BE2C (cell line): ENCODE measurements at regions not wholly inside any gene's neighbourhood (a gene's known extent, or its start where the extent isn't known, plus 50 kb on each side); places are given as distances from the start of the nearest gene placed in this dataset.

Experiments used
- DNase-seq: peaks from one replicate; pipeline ENCODE4 v3.0.0-alpha.2; 2020
- H3K27me3 ChIP-seq: fragments of 250-450 bp; sonication (Bioruptor Pico); 2 replicates; pipeline ENCODE4 v1.5.1; 2020; ENCODE audit warnings: mild to moderate bottlenecking
- H3K36me3 ChIP-seq: fragments of 250-450 bp; sonication (Bioruptor Pico); 2 replicates; pipeline ENCODE4 v1.5.1; 2020; ENCODE audit warnings: mild to moderate bottlenecking
- H3K4me1 ChIP-seq: fragments of 250-450 bp; sonication (Bioruptor Pico); 2 replicates; pipeline ENCODE4 v1.5.1; 2020
- H3K4me3 ChIP-seq: 2 replicates; pipeline ENCODE4 v1.5.1; 2011; ENCODE audit warnings: low read depth, low read length
- H3K9me3 ChIP-seq: fragments of 250-450 bp; sonication (Bioruptor Pico); 2 replicates; pipeline ENCODE4 v1.5.1; 2020
- TF ChIP-seq, protein P1 (sequence below): IDR thresholded peaks from 2 replicates; pipeline ENCODE4 v1.5.1; 2012; ENCODE audit warnings: mild to moderate bottlenecking, low read depth, low read length

DNA sequence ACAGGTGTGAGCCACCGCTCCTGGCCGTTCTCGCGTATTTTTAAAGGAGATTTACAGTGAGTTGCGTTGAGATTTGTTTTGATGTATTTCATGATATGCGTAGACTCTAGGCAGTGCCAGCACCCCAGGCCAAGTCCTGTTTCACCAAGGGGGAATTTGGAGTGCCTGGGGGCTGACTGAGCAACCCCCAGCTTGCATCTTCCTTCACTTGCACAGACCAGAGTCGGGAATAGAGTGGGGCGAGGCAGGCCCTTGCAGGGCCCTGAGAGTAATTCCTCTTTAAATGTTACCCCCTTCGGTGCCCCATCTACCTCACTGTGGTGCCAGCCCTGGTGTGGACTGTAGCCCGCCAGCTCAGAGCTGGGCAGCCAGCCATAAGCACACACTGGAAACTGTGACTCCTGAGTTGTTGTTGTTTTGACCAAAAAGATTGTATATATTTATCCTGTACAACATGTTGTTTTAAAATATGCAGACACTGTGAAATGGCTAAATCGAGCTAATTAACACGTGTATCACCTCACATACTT, 269.5 kb downstream of the NPHP4 start:
- TF ChIP-seq, protein P1, sequence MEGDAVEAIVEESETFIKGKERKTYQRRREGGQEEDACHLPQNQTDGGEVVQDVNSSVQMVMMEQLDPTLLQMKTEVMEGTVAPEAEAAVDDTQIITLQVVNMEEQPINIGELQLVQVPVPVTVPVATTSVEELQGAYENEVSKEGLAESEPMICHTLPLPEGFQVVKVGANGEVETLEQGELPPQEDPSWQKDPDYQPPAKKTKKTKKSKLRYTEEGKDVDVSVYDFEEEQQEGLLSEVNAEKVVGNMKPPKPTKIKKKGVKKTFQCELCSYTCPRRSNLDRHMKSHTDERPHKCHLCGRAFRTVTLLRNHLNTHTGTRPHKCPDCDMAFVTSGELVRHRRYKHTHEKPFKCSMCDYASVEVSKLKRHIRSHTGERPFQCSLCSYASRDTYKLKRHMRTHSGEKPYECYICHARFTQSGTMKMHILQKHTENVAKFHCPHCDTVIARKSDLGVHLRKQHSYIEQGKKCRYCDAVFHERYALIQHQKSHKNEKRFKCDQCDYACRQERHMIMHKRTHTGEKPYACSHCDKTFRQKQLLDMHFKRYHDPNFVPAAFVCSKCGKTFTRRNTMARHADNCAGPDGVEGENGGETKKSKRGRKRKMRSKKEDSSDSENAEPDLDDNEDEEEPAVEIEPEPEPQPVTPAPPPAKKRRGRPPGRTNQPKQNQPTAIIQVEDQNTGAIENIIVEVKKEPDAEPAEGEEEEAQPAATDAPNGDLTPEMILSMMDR = no peak
- Histone ChIP-seq H3K9me3 (no peaks in the 10 kb centered on the region), H3K27me3 (no peaks in the 10 kb centered on the region), H3K4me1 (no peaks in the 10 kb centered on the region), H3K4me3 (no peak overlapping the region), H3K36me3 (no peaks in the 10 kb centered on the region)
- DNase-seq = no peak

DNA sequence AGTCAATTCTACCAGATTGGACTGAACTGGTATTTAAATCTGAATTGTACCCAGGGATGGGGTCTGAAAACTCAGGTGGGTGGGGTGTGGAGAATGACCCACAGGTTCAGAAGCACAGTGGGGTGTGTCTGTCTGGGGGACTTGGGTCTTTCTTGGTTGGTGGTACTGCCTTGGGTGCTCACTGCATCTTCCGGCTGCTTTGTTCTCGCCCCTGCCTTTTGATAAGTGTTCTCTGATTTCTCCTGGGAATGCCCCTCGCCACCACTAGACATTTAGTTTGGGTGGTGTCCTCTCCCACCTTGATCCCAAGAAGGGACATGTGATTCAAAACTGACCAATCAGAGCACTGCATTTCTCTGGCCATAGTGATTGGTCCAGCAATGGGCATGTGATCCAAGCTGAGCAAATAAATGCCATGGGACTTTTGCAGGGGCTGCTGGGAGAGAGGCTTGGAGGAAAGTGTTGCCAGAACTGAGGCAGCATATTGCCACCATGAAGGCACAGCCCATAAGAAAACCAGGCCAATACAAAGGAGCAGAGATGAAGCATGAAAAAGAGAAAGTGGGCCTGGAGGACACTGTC, 270.5 kb downstream of the NPHP4 start:
- no peak overlapping the region for H3K4me3 ChIP-seq

DNA sequence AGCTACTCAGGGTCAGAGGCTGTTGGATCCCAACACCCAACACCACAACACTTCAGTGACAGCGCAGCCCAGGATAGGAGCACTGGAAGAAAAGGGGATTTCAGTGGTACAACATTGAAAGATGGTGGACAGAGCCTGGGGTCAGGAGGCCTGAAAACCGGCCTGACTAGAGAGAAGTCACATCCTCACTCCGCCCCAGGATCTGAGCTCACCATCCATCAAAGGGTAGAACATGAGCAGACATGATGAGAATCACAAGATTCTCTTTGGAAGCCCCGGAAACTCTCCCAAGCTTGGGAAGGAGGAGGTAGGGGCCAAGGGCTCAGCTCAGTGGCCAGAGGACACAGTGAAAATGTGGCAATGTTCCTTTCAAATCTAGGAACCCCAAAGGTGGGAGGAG, 271.3 kb downstream of the NPHP4 start:
- TF ChIP-seq, protein P1 = no peak
- DNase-seq = no peak
- H3K36me3 ChIP-seq = no peaks in the 10 kb centered on the region
- no peaks in the 10 kb centered on the region for H3K27me3 ChIP-seq
- no peak overlapping the region for H3K4me3 ChIP-seq
- no peaks in the 10 kb centered on the region for H3K4me1 ChIP-seq
- H3K9me3 ChIP-seq = no peaks in the 10 kb centered on the region

More for the DNA sequence above, 270.5 kb downstream of the NPHP4 start:
- Histone ChIP-seq H3K27me3 (no peaks in the 10 kb centered on the region), H3K4me1 (no peaks in the 10 kb centered on the region), H3K36me3 (no peaks in the 10 kb centered on the region), H3K9me3 (no peaks in the 10 kb centered on the region)
- DNase-seq = no peak
- TF ChIP-seq, protein P1 = no peak

DNA sequence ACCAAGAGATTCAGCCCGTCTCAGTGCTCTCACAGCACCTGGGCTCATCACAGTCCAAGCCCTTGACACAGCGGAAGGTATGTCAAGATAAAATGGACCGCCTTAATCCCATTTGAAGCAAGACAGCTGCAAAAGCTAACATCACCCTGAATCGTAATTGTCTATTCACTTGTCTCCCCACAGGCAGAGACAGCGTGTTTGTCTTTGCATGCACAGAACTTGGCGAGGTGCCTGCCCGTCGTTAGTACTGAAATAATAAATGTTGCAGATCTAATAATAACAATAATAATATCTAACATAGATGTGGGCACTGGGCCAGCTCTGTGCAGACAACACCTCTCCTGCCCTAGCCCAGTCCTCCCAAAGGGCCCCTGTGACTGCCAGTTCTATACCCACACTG, 271.7 kb downstream of the NPHP4 start:
- Histone ChIP-seq H3K9me3 (no peaks in the 10 kb centered on the region), H3K36me3 (no peaks in the 10 kb centered on the region), H3K4me3 (no peak overlapping the region), H3K27me3 (no peaks in the 10 kb centered on the region), H3K4me1 (no peaks in the 10 kb centered on the region)
- TF ChIP-seq, protein P1 = no peak
- DNase-seq = no peak

DNA sequence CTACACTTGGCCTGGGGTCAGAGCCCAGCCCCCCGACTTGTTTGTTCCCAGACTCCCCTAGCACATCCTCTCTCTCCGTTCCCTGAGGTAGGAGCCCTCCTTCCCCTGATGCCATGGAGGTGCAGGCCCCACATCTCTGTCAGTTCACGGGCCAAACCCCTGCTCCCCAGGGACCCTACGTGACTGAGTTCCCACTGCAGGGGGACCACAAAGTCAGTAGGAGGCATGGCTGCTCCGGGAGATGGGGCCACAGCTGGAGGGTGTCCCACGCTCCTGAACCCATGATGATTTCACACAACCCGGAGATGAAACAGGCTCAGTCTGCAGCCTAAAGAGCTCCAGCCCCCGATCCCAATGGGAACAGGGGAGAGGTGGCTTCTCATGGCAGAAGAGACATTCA, 272.2 kb downstream of the NPHP4 start:
- Histone ChIP-seq H3K4me3 (no peak overlapping the region), H3K4me1 (no peaks in the 10 kb centered on the region), H3K27me3 (no peaks in the 10 kb centered on the region), H3K9me3 (no peaks in the 10 kb centered on the region), H3K36me3 (no peaks in the 10 kb centered on the region)
- TF ChIP-seq, protein P1 = no peak
- DNase-seq = no peak

DNA sequence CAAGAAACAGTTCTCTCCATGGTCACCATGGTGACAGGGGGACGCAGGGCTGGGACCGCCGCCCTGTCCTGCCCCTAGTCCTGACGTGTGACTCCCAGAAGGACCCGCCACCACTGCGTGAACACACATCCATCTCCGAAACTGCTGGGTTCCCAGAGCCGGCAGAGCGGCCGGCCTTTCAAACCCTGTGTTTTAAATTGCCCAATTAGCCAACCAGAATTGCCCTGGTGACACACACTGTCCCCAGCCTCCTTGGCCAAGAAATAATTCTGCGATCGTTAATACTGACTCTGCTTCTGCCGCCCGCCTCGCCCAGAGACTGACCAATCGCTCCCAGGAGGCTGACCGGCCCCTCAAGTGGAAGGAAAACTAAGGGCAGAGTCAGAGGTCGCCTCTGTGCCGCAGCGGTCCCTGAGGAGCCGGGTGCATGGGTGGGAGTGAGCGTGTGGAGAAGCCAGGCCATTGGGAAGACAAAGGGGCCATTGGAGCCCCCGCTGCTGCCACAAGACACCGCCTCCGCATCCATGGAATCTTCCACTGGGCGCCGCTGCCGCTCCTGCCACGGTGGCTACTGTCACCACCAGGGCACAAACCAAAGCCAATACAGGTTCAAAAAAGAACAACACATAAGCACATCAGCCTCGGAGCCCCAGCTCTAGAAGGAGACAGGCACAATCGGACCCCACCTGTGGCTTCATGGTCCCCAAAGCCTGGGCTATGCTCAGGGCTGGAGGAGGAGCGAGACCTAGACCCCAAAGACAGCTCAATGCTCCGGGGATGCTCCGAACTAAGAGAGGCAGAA, 273.2 kb downstream of the NPHP4 start:
- no peak for DNase-seq

More for the DNA sequence above, 273.2 kb downstream of the NPHP4 start:
- H3K27me3 ChIP-seq = no peaks in the 10 kb centered on the region
- no peak overlapping the region for H3K4me3 ChIP-seq
- H3K4me1 ChIP-seq = no peaks in the 10 kb centered on the region
- H3K9me3 ChIP-seq = no peaks in the 10 kb centered on the region
- H3K36me3 ChIP-seq = no peaks in the 10 kb centered on the region
- TF ChIP-seq, protein P1 = no peak
